ENCODE measurements at regions not wholly inside any gene's neighbourhood (a gene's known extent, or its start where the extent isn't known, plus 50 kb on each side); places are given as distances from the start of the nearest gene placed in this dataset.

- Histone ChIP-seq H3K27me3 (ENCODE audit: control insufficient read depth in 1 of 2, insufficient read depth in 2 of 2, low read length in 1 of 2) (no peaks in the 10 kb centered on the region), H3K36me3 (ENCODE audit: control insufficient read depth in 1 of 2, insufficient read depth in 2 of 2, low read length in 1 of 2) (no peaks in the 10 kb centered on the region), H3K9me3 (ENCODE audit: control insufficient read depth, low read length) (no peaks in the 10 kb centered on the region), H3K4me3 (ENCODE audit: low read length in 2 of 2) (no peak overlapping the region), H3K27ac (ENCODE audit: low read depth in 1 of 2, low read length in 2 of 2) (no peak overlapping the region), H3K4me1 (ENCODE audit: control insufficient read depth in 1 of 2, insufficient read depth in 2 of 2, low read length in 2 of 2) (no peaks in the 10 kb centered on the region)
- DNase-seq: no peak
- intact Hi-C loops (cut with DNase I): no loop called here
- ATAC-seq (ENCODE audit: low FRiP score): no peak
- 48 to 58% methylated on average over 5 of the region's 5 CpGs for WGBS, 2 donors
Measured at GRCh38 chr5:107204413-107204812, 466.3 kb downstream of the EFNA5 start.

DNA sequence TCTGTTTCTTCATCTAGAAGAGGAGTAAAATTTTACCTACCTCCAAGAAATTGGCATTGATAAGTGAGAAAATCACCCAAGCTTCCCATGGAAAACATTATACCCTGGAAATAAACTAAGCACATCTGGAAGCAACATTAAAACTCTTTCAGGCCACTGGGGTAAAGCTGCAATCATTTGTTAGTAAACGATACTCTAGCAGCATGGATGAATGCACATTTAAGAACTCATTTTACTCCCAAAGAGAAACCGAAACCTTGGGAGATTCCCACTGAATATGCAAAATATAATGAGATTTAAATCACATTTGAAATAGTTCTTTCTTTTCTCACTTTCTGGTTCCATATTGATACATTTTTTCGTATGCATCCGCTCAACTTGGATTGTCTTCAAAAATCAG is 467.5 kb downstream of the EFNA5 start:
- no peak for DNase-seq
- Histone ChIP-seq H3K4me1 (ENCODE audit: control insufficient read depth in 1 of 2, insufficient read depth in 2 of 2, low read length in 2 of 2) (no peaks in the 10 kb centered on the region), H3K27me3 (ENCODE audit: control insufficient read depth in 1 of 2, insufficient read depth in 2 of 2, low read length in 1 of 2) (no peaks in the 10 kb centered on the region), H3K4me3 (ENCODE audit: low read length in 2 of 2) (no peak overlapping the region), H3K9me3 (ENCODE audit: control insufficient read depth, low read length) (no peaks in the 10 kb centered on the region), H3K27ac (ENCODE audit: low read depth in 1 of 2, low read length in 2 of 2) (no peak overlapping the region), H3K36me3 (ENCODE audit: control insufficient read depth in 1 of 2, insufficient read depth in 2 of 2, low read length in 1 of 2) (no peaks in the 10 kb centered on the region)
- intact Hi-C loops (cut with DNase I): no loop called here
- ATAC-seq (ENCODE audit: low FRiP score): no peak
- WGBS, 2 donors: 94 to 97% methylated on average over 4 of the region's 4 CpGs

GRCh38 chr5:107199756-107200155 is 471.0 kb downstream of the EFNA5 start:
- DNase-seq (no peak), ATAC-seq (ENCODE audit: low FRiP score) (no peak)
- 93% methylated on average over 4 of the region's 4 CpGs for WGBS, 2 donors
- no peak overlapping the region for H3K27ac ChIP-seq (ENCODE audit: low read depth in 1 of 2, low read length in 2 of 2)
- no peaks in the 10 kb centered on the region for H3K9me3 ChIP-seq (ENCODE audit: control insufficient read depth, low read length)
- no peaks in the 10 kb centered on the region for H3K27me3 ChIP-seq (ENCODE audit: control insufficient read depth in 1 of 2, insufficient read depth in 2 of 2, low read length in 1 of 2)
- intact Hi-C loops (cut with DNase I): no loop called here
- H3K4me1 ChIP-seq (ENCODE audit: control insufficient read depth in 1 of 2, insufficient read depth in 2 of 2, low read length in 2 of 2): no peaks in the 10 kb centered on the region
- no peaks in the 10 kb centered on the region for H3K36me3 ChIP-seq (ENCODE audit: control insufficient read depth in 1 of 2, insufficient read depth in 2 of 2, low read length in 1 of 2)
- H3K4me3 ChIP-seq (ENCODE audit: low read length in 2 of 2): no peak overlapping the region

- Histone ChIP-seq H3K4me3 (ENCODE audit: low read length in 2 of 2) (no peak overlapping the region), H3K27ac (ENCODE audit: low read depth in 1 of 2, low read length in 2 of 2) (no peak overlapping the region), H3K36me3 (ENCODE audit: control insufficient read depth in 1 of 2, insufficient read depth in 2 of 2, low read length in 1 of 2) (no peaks in the 10 kb centered on the region), H3K4me1 (ENCODE audit: control insufficient read depth in 1 of 2, insufficient read depth in 2 of 2, low read length in 2 of 2) (no peaks in the 10 kb centered on the region), H3K27me3 (ENCODE audit: control insufficient read depth in 1 of 2, insufficient read depth in 2 of 2, low read length in 1 of 2) (no peaks in the 10 kb centered on the region), H3K9me3 (ENCODE audit: control insufficient read depth, low read length) (no peaks in the 10 kb centered on the region)
- ATAC-seq (ENCODE audit: low FRiP score) (no peak), DNase-seq (no peak)
- intact Hi-C loops (cut with DNase I): no loop called here
- WGBS, 2 donors: 79 to 80% methylated on average over 4 of the region's 4 CpGs
Measured at GRCh38 chr5:107196500-107197059, 474.2 kb downstream of the EFNA5 start.

GRCh38 chr5:107195890-107196395 is 474.8 kb downstream of the EFNA5 start:
- Histone ChIP-seq H3K4me1 (ENCODE audit: control insufficient read depth in 1 of 2, insufficient read depth in 2 of 2, low read length in 2 of 2) (no peaks in the 10 kb centered on the region), H3K36me3 (ENCODE audit: control insufficient read depth in 1 of 2, insufficient read depth in 2 of 2, low read length in 1 of 2) (no peaks in the 10 kb centered on the region), H3K9me3 (ENCODE audit: control insufficient read depth, low read length) (no peaks in the 10 kb centered on the region), H3K27ac (ENCODE audit: low read depth in 1 of 2, low read length in 2 of 2) (no peak overlapping the region), H3K27me3 (ENCODE audit: control insufficient read depth in 1 of 2, insufficient read depth in 2 of 2, low read length in 1 of 2) (no peaks in the 10 kb centered on the region), H3K4me3 (ENCODE audit: low read length in 2 of 2) (no peak overlapping the region)
- intact Hi-C loops (cut with DNase I): no loop called here
- DNase-seq (no peak), ATAC-seq (ENCODE audit: low FRiP score) (no peak)
- 92 to 93% methylated on average over 6 of the region's 6 CpGs for WGBS, 2 donors

DNA sequence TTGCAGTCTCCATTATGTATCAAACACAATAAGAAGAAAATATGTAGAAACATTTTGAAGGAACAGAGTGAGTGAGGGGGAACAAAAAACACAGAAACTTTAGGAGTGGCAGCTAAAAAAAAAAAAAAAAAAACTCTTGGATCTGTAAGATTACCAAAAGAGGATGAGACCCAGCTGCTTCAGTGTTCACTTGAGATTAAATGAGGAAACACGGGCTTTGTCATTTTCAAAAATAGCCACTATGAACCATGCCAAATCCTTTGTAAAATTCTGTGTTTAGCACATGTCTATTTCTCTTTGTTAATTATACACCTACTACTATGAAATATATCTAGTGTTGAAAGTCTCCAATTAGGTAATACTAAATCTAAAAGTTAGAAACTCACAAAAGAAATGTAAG is 485.9 kb downstream of the EFNA5 start:
- H3K36me3 ChIP-seq (ENCODE audit: control insufficient read depth in 1 of 2, insufficient read depth in 2 of 2, low read length in 1 of 2): no peaks in the 10 kb centered on the region
- no peaks in the 10 kb centered on the region for H3K4me1 ChIP-seq (ENCODE audit: control insufficient read depth in 1 of 2, insufficient read depth in 2 of 2, low read length in 2 of 2)
- ATAC-seq (ENCODE audit: low FRiP score) (no peak), DNase-seq (no peak)
- H3K9me3 ChIP-seq (ENCODE audit: control insufficient read depth, low read length): no peaks in the 10 kb centered on the region
- no peaks in the 10 kb centered on the region for H3K27me3 ChIP-seq (ENCODE audit: control insufficient read depth in 1 of 2, insufficient read depth in 2 of 2, low read length in 1 of 2)
- H3K27ac ChIP-seq (ENCODE audit: low read depth in 1 of 2, low read length in 2 of 2): no peak overlapping the region
- WGBS, 2 donors: 39 to 48% methylated on average over 1 of the region's 1 CpG
- intact Hi-C loops (cut with DNase I): no loop called here
- no peak overlapping the region for H3K4me3 ChIP-seq (ENCODE audit: low read length in 2 of 2)

GRCh38 chr5:107184066-107184465 is 486.7 kb downstream of the EFNA5 start:
- H3K9me3 ChIP-seq (ENCODE audit: control insufficient read depth, low read length): no peaks in the 10 kb centered on the region
- intact Hi-C loops (cut with DNase I): no loop called here
- H3K36me3 ChIP-seq (ENCODE audit: control insufficient read depth in 1 of 2, insufficient read depth in 2 of 2, low read length in 1 of 2): no peaks in the 10 kb centered on the region
- no peaks in the 10 kb centered on the region for H3K4me1 ChIP-seq (ENCODE audit: control insufficient read depth in 1 of 2, insufficient read depth in 2 of 2, low read length in 2 of 2)
- DNase-seq (no peak), ATAC-seq (ENCODE audit: low FRiP score) (no peak)
- no peak overlapping the region for H3K4me3 ChIP-seq (ENCODE audit: low read length in 2 of 2)
- H3K27ac ChIP-seq (ENCODE audit: low read depth in 1 of 2, low read length in 2 of 2): no peak overlapping the region
- no peaks in the 10 kb centered on the region for H3K27me3 ChIP-seq (ENCODE audit: control insufficient read depth in 1 of 2, insufficient read depth in 2 of 2, low read length in 1 of 2)
- 95 to 98% methylated on average over 2 of the region's 2 CpGs for WGBS, 2 donors

GRCh38 chr5:107170620-107171019 is 500.1 kb downstream of the EFNA5 start:
- intact Hi-C loops (cut with DNase I): no loop called here
- Histone ChIP-seq H3K36me3 (ENCODE audit: control insufficient read depth in 1 of 2, insufficient read depth in 2 of 2, low read length in 1 of 2) (no peaks in the 10 kb centered on the region), H3K4me3 (ENCODE audit: low read length in 2 of 2) (no peak overlapping the region), H3K27ac (ENCODE audit: low read depth in 1 of 2, low read length in 2 of 2) (no peak overlapping the region), H3K27me3 (ENCODE audit: control insufficient read depth in 1 of 2, insufficient read depth in 2 of 2, low read length in 1 of 2) (no peaks in the 10 kb centered on the region), H3K9me3 (ENCODE audit: control insufficient read depth, low read length) (no peaks in the 10 kb centered on the region), H3K4me1 (ENCODE audit: control insufficient read depth in 1 of 2, insufficient read depth in 2 of 2, low read length in 2 of 2) (no peaks in the 10 kb centered on the region)
- DNase-seq: no peak
- 96 to 97% methylated on average over 3 of the region's 3 CpGs for WGBS, 2 donors
- ATAC-seq (ENCODE audit: low FRiP score): no peak

DNA sequence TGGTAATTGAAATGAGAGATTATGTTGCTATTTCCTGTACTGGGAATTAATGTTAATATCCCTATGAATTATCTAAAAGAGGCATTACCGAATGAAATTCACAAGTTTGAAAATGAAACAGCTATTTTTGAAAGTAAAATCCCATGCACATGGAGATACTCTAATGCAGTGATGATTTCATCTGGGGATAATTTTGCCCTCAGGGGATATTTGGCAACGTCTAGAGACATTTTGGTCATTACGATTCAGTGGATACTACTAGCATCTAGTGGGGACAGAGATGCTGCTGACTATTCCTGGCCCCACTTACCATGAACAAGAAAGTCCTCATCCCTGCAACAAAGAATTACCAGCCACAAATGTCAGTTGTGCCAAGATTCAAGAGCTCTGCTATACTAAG is 500.9 kb downstream of the EFNA5 start:
- no peaks in the 10 kb centered on the region for H3K36me3 ChIP-seq (ENCODE audit: control insufficient read depth in 1 of 2, insufficient read depth in 2 of 2, low read length in 1 of 2)
- no peak overlapping the region for H3K4me3 ChIP-seq (ENCODE audit: low read length in 2 of 2)
- H3K27me3 ChIP-seq (ENCODE audit: control insufficient read depth in 1 of 2, insufficient read depth in 2 of 2, low read length in 1 of 2): no peaks in the 10 kb centered on the region
- H3K27ac ChIP-seq (ENCODE audit: low read depth in 1 of 2, low read length in 2 of 2): no peak overlapping the region
- DNase-seq (no peak), ATAC-seq (ENCODE audit: low FRiP score) (no peak)
- intact Hi-C loops (cut with DNase I): no loop called here
- H3K4me1 ChIP-seq (ENCODE audit: control insufficient read depth in 1 of 2, insufficient read depth in 2 of 2, low read length in 2 of 2): no peaks in the 10 kb centered on the region
- WGBS, 2 donors: 39 to 57% methylated on average over 3 of the region's 3 CpGs
- no peaks in the 10 kb centered on the region for H3K9me3 ChIP-seq (ENCODE audit: control insufficient read depth, low read length)

Measured in aorta (tissue), 5 donors.